Heart left ventricle (tissue), 13 donors: ENCODE measurements at regions not wholly inside any gene's neighbourhood (a gene's known extent, or its start where the extent isn't known, plus 50 kb on each side); places are given as distances from the start of the nearest gene placed in this dataset.
"Not testable (repeated sequence)": the region's sequence is repeated elsewhere in the genome, so short reads cannot be mapped to it uniquely, and the experiment has no call there.

Source experiments
- CTCF ChIP-seq, 12 donors: fragments of 200-600 bp; sonication (generic) in 4 of 12; IDR thresholded peaks; one replicate each; pipeline versions ENCODE4 v1.5.0 to v1.8.0; 2018 to 2022; ENCODE audit warnings: antibody characterized with exemption in 12 of 12, mild to moderate bottlenecking in 5 of 12
- POLR2A ChIP-seq, 2 donors: fragments of 450-650 bp; IDR thresholded peaks; one replicate each; pipeline ENCODE4 v1.6.1; 2017; ENCODE audit warnings: antibody characterized with exemption in 2 of 2, mild to moderate bottlenecking in 2 of 2, moderate library complexity in 2 of 2
- donor health status: ischemic (EF 13 %, LVEDD 7.1; RV severe dilation, severe dysfunction).
- donor health status: DM: no; HTN: yes; CAD: no.
- donor health status: DM: no; HTN: no; CAD: no.
- donor health status: ischemic (EF 25% LVEDD 6.9; RV normal size, moderate dysfunction).
- donor health status: ischemic (EF 25% LVEDD 5.7; RV mildly dilated, moderate dysfunction).
- donor health status: ischemic (EF 35%, LVEDD 5.7; RV mildly dilated, moderate dysfunction).
- donor health status: nonischemic (EF 11% LVEDD 7.7; RV severe dilation, severe dysfunction).
- donor health status: DM: yes; HTN: yes; CAD: no.
- donor health status: PGD.
- donor health status: ischemic (EF 29% LVEDD 5.4; RV normal size, mild dysfunction).
- donor health status: nonischemic (EF 23%, LVEDD 6.1; RV moderate dilation, normal function).

GRCh38 chr22:16700390-16700789, 107.8 kb upstream of the CCT8L2 start:
- not testable (repeated sequence) for TF ChIP-seq CTCF, POLR2A (IDR thresholded peaks at IDR 0.05)
